ENCODE measurements at regions not wholly inside any gene's neighbourhood (a gene's known extent, or its start where the extent isn't known, plus 50 kb on each side); places are given as distances from the start of the nearest gene placed in this dataset.

- no peaks in the 10 kb centered on the region for H3K9me3 ChIP-seq (ENCODE audit: control insufficient read depth in 1 of 2, insufficient read depth in 1 of 2, low read depth in 1 of 2, low read length in 2 of 2)
- no peaks in the 10 kb centered on the region for H3K79me2 ChIP-seq (ENCODE audit: insufficient read depth, low read length)
- no peak for DNase-seq (ENCODE audit: low read depth, low spot score)
- H3K4me1 ChIP-seq (ENCODE audit: control insufficient read depth in 1 of 2, insufficient read depth in 2 of 2, low read length in 2 of 2), result no peaks in the 10 kb centered on the region
- intact Hi-C loops (cut with micrococcal nuclease), result no loop called here
- ChIA-PET POLR2A (no interaction called here), CTCF (no interaction called here), RAD21 (ENCODE audit: low non-redundant PET in 1 of 2, low total read pairs in 2 of 2, uncharacterized antibody in 2 of 2, unreplicated experiment in 2 of 2) (no interaction called here)
- H3K4me2 ChIP-seq (ENCODE audit: low read length), result no peak overlapping the region
- no peaks in the 10 kb centered on the region for H3K36me3 ChIP-seq (ENCODE audit: control insufficient read depth in 1 of 2, insufficient read depth in 2 of 2, low read length in 2 of 2)
- no peaks in the 10 kb centered on the region for H3K9me2 ChIP-seq (ENCODE audit: insufficient read depth)
- TF ChIP-seq CEBPB (IDR thresholded peaks at IDR 0.05; ENCODE audit: low read depth) (no peak), EZH2phosphoT487 (IDR thresholded peaks at IDR 0.05; ENCODE audit: borderline replicate concordance) (no peak), ZFX (IDR thresholded peaks at IDR 0.05) (no peak), SRF (IDR thresholded peaks at IDR 0.05; ENCODE audit: low read depth) (no peak), RAD21 (IDR thresholded peaks at IDR 0.05; ENCODE audit: low read depth) (no peak), ZBTB33 (IDR thresholded peaks at IDR 0.05; ENCODE audit: extremely low read depth, insufficient replicate concordance, low read length) (no peak), MAX (IDR thresholded peaks at IDR 0.05) (no peak), EZH2 (IDR thresholded peaks at IDR 0.05) (no peak)
- H3K27me3 ChIP-seq (ENCODE audit: insufficient read depth, low read length), result no peaks in the 10 kb centered on the region
- no peaks in the 10 kb centered on the region for H4K20me1 ChIP-seq (ENCODE audit: insufficient read depth)
- no peak overlapping the region for H2AFZ ChIP-seq (ENCODE audit: low read depth, low read length, poor library complexity, severe bottlenecking)
- no peak overlapping the region for H3K9ac ChIP-seq (ENCODE audit: low read length)
- no TSS peak for BruUV-seq (replicated peaks)
- ATAC-seq, result no peak
- H3K4me3 ChIP-seq (replicated peaks in 1 of 2; ENCODE audit: low read depth in 1 of 2, low read length in 2 of 2), result no peak overlapping the region
- H3K27ac ChIP-seq (ENCODE audit: low read depth, low read length), result no peak overlapping the region
Observed at GRCh38 chr5:96128204-96128864, 166.7 kb upstream of the ELL2 start.

GRCh38 chr5:96127538-96127937, 165.9 kb upstream of the ELL2 start:
- Histone ChIP-seq H3K79me2 (ENCODE audit: insufficient read depth, low read length) (no peaks in the 10 kb centered on the region), H3K27ac (ENCODE audit: low read depth, low read length) (no peak overlapping the region), H3K4me1 (ENCODE audit: control insufficient read depth in 1 of 2, insufficient read depth in 2 of 2, low read length in 2 of 2) (no peaks in the 10 kb centered on the region), H3K9me3 (ENCODE audit: control insufficient read depth in 1 of 2, insufficient read depth in 1 of 2, low read depth in 1 of 2, low read length in 2 of 2) (no peaks in the 10 kb centered on the region), H3K36me3 (ENCODE audit: control insufficient read depth in 1 of 2, insufficient read depth in 2 of 2, low read length in 2 of 2) (no peaks in the 10 kb centered on the region), H3K4me2 (ENCODE audit: low read length) (no peak overlapping the region), H3K9ac (ENCODE audit: low read length) (no peak overlapping the region), H3K4me3 (replicated peaks in 1 of 2; ENCODE audit: low read depth in 1 of 2, low read length in 2 of 2) (no peak overlapping the region), H3K27me3 (ENCODE audit: insufficient read depth, low read length) (no peaks in the 10 kb centered on the region), H4K20me1 (ENCODE audit: insufficient read depth) (no peaks in the 10 kb centered on the region), H3K9me2 (ENCODE audit: insufficient read depth) (no peaks in the 10 kb centered on the region), H2AFZ (ENCODE audit: low read depth, low read length, poor library complexity, severe bottlenecking) (no peak overlapping the region)
- TF ChIP-seq JUND (IDR thresholded peaks at IDR 0.05) (no peak), MAX (IDR thresholded peaks at IDR 0.05) (no peak), EZH2phosphoT487 (IDR thresholded peaks at IDR 0.05; ENCODE audit: borderline replicate concordance) (no peak), ZNF274 (IDR thresholded peaks at IDR 0.05; ENCODE audit: low read depth, low read length) (no peak), SRF (IDR thresholded peaks at IDR 0.05; ENCODE audit: low read depth) (no peak), ATF3 (IDR thresholded peaks at IDR 0.05) (no peak), ELF1 (IDR thresholded peaks at IDR 0.05; ENCODE audit: borderline replicate concordance, low read depth) (no peak), CTCF (IDR thresholded peaks at IDR 0.05 in 2 of 3, conservative IDR thresholded peaks at IDR 0.05 in 1 of 3; ENCODE audit: borderline replicate concordance in 1 of 3, insufficient read depth in 1 of 3, low read depth in 2 of 3, low read length in 2 of 3) (no peak)
- BruUV-seq (replicated peaks), result no TSS peak
- ATAC-seq (no peak), DNase-seq (ENCODE audit: low read depth, low spot score) (no peak)
- ChIA-PET CTCF (no interaction called here), RAD21 (ENCODE audit: low non-redundant PET in 1 of 2, low total read pairs in 2 of 2, uncharacterized antibody in 2 of 2, unreplicated experiment in 2 of 2) (no interaction called here), POLR2A (no interaction called here)
- intact Hi-C loops (cut with micrococcal nuclease), result no loop called here

Data from HCT116 (cell line).